C4-2B (cell line): ENCODE measurements at regions not wholly inside any gene's neighbourhood (a gene's known extent, or its start where the extent isn't known, plus 50 kb on each side); places are given as distances from the start of the nearest gene placed in this dataset.

Source experiments
- H3K27ac ChIP-seq: fragments of 450-650 bp; 2 replicates; pipeline ENCODE4 v1.5.1; 2017
- CTCF ChIP-seq: fragments of 450-650 bp; conservative IDR thresholded peaks from 2 replicates; pipeline ENCODE4 v1.5.1; 2017; ENCODE audit warnings: mild to moderate bottlenecking
- ZFX ChIP-seq: fragments of 450-650 bp; IDR thresholded peaks from 2 replicates; pipeline ENCODE4 v1.6.1; 2017

- TF ChIP-seq CTCF, result no peak
- no peak for TF ChIP-seq ZFX
- H3K27ac ChIP-seq, result no peak overlapping the region
These were observed 295.8 kb downstream of the SP3 start for GRCh38 chr2:173669271-173669853.

DNA sequence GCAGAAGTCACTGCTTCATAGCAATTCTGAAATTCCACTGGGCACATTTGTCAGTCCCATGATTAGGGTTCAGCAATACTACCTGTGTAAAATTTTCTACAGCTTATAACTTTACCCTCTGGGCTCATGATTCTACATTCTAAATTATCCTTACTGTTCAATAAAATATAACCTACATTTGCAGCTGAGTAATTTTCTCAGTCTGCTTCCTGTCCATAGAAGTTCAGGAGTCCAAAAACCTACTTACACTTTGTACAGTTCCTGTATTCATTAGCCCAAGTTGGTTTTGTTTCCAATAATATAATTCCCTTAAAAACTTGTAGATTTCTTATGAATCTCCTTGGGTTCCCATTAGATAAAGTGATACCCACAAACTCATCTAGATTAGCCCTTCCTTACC is 295.3 kb downstream of the SP3 start:
- TF ChIP-seq ZFX (no peak), CTCF (no peak)
- H3K27ac ChIP-seq, result no peak overlapping the region

DNA sequence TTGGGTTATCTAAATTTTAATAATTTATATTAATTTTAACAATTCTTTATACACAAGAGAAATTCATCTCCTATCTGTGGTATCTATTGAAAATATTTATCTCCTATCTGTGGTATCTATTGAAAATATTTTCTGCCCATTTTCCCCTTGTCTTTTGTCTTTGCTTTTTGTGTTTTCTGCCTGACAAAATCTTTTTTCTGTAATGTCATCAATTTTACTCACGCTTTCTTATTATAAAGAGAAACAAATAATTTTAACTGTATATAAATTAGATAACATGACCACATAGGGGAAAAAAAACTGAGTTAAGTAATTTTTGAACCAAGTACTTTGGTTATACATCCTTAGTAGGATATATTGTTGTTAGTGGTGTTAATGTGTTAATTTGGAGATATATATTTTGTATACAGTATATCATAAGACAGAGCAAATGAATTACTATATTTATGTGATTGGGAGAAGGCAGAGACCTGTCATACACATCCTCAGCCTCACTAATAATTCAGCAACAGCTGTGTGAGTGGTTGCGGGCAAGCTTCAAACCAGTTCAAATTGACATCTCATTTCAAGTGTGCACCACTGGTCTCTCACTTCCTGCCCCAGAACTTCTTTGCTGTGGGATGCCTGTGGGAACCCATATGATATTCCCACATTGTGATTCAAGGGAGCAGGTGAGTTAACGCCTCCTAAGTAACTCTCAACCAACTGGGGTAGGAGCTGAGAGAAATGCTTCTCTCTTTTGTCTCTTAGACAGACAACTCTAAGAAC is 292.4 kb downstream of the SP3 start:
- H3K27ac ChIP-seq, result no peak overlapping the region
- TF ChIP-seq ZFX (no peak), CTCF (no peak)

- no peak overlapping the region for H3K27ac ChIP-seq
- TF ChIP-seq CTCF (no peak), ZFX (no peak)
These were observed 291.5 kb downstream of the SP3 start for GRCh38 chr2:173673640-173674039.

- no peak overlapping the region for H3K27ac ChIP-seq
- TF ChIP-seq ZFX (no peak), CTCF (no peak)
These were observed 288.5 kb downstream of the SP3 start for GRCh38 chr2:173676647-173677046.

DNA sequence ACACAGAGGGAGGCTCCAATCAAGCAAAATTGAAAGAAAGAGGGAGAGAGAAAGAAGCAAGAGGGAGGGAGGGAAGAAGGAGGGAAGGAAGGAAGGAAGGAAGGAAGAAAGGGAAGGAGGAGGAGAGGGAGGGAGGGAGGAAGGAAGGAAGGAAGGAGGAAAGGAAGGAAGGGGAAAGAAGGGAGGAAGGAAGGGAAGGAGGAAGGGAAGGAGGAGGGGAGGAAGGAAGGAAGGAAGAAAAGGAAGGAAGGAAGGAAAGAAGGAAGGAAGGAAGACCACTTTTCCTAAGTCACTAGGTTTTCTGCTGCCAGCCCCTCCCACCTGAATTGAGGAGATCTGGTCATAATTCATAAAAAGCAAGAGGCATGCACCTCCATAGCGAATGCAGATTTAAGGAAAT is 287.0 kb downstream of the SP3 start:
- TF ChIP-seq CTCF (no peak), ZFX (no peak)
- no peak overlapping the region for H3K27ac ChIP-seq

GRCh38 chr2:173680574-173680973 is 284.6 kb downstream of the SP3 start:
- no peak overlapping the region for H3K27ac ChIP-seq
- TF ChIP-seq CTCF (no peak), ZFX (no peak)
